Liver (tissue), 7 donors: ENCODE measurements at regions not wholly inside any gene's neighbourhood (a gene's known extent, or its start where the extent isn't known, plus 50 kb on each side); places are given as distances from the start of the nearest gene placed in this dataset.

Experiments
- DNase-seq: peaks from one replicate; pipeline ENCODE4 v3.0.0-alpha.2; 2017; ENCODE audit warnings: low spot score
- H3K27ac ChIP-seq, 2 donors: one replicate each; pipeline ENCODE4 v1.7.0; 2013; ENCODE audit warnings: inconsistent platforms in 2 of 2, low read length in 2 of 2, control low read depth in 1 of 2, low read depth in 1 of 2, mild to moderate bottlenecking in 1 of 2
- H3K27me3 ChIP-seq, 4 donors: one replicate each; pipeline versions ENCODE4 v1.6.1 to v1.7.0; 2013; ENCODE audit warnings: low read length in 3 of 4, inconsistent platforms in 1 of 4, mild to moderate bottlenecking in 1 of 4, moderate library complexity in 1 of 4; ENCODE audit not compliant: control insufficient read depth in 4 of 4, insufficient read depth in 4 of 4
- H3K36me3 ChIP-seq, 4 donors: one replicate each; pipeline versions ENCODE4 v1.6.1 to v1.7.0; 2013; ENCODE audit warnings: low read length in 3 of 4, mild to moderate bottlenecking in 3 of 4, low read depth in 1 of 4, moderate library complexity in 1 of 4; ENCODE audit not compliant: control insufficient read depth in 4 of 4, insufficient read depth in 3 of 4
- H3K4me1 ChIP-seq, 4 donors: one replicate each; pipeline versions ENCODE4 v1.6.1 to v1.7.0; 2013; ENCODE audit warnings: low read length in 3 of 4, mild to moderate bottlenecking in 3 of 4, moderate library complexity in 1 of 4; ENCODE audit not compliant: control insufficient read depth in 4 of 4, insufficient read depth in 4 of 4
- H3K4me3 ChIP-seq, 3 donors: one replicate each; pipeline versions ENCODE4 v1.6.1 to v1.7.0; 2013; ENCODE audit warnings: low read length in 3 of 3, control low read depth in 1 of 3, low read depth in 1 of 3, mild to moderate bottlenecking in 1 of 3
- H3K9ac ChIP-seq, 2 donors: one replicate each; pipeline ENCODE4 v1.7.0; 2013; ENCODE audit warnings: low read length in 2 of 2, mild to moderate bottlenecking in 2 of 2, moderate library complexity in 2 of 2, control low read depth in 1 of 2, low read depth in 1 of 2
- H3K9me3 ChIP-seq, 4 donors: one replicate each; pipeline versions ENCODE4 v1.6.1 to v1.7.0; 2013; ENCODE audit warnings: low read length in 3 of 4; ENCODE audit not compliant: control insufficient read depth in 4 of 4
- EGR1 ChIP-seq, 2 donors: IDR thresholded peaks; 2 replicates each; pipeline ENCODE4 v1.6.1; 2016 to 2018; ENCODE audit warnings: antibody characterized with exemption in 2 of 2, low read depth in 2 of 2
- FOXA1 ChIP-seq: IDR thresholded peaks from 2 replicates; pipeline ENCODE4 v1.6.1; 2016; ENCODE audit warnings: antibody characterized with exemption
- FOXA2 ChIP-seq: IDR thresholded peaks from 2 replicates; pipeline ENCODE4 v1.6.1; 2016; ENCODE audit warnings: antibody characterized with exemption
- GABPA ChIP-seq, 2 donors: IDR thresholded peaks in 1 of 2; conservative IDR thresholded peaks in 1 of 2; 2 replicates each; pipeline ENCODE4 v1.6.1; 2016; ENCODE audit warnings: antibody characterized with exemption in 2 of 2, mild to moderate bottlenecking in 1 of 2, moderate library complexity in 1 of 2
- HNF4G ChIP-seq: IDR thresholded peaks from 2 replicates; pipeline ENCODE4 v1.6.1; 2016; ENCODE audit warnings: antibody characterized with exemption
- JUND ChIP-seq, 2 donors: IDR thresholded peaks; 2 replicates each; pipeline ENCODE4 v1.6.1; 2016; ENCODE audit warnings: antibody characterized with exemption in 2 of 2
- MAX ChIP-seq: IDR thresholded peaks from 2 replicates; pipeline ENCODE4 v1.6.1; 2016; ENCODE audit warnings: antibody characterized with exemption
- NR2F2 ChIP-seq: IDR thresholded peaks from 2 replicates; pipeline ENCODE4 v1.6.1; 2016; ENCODE audit warnings: antibody characterized with exemption
- SP1 ChIP-seq: IDR thresholded peaks from 2 replicates; pipeline ENCODE4 v1.6.1; 2018; ENCODE audit warnings: antibody characterized with exemption, mild to moderate bottlenecking
- TAF1 ChIP-seq: conservative IDR thresholded peaks from 2 replicates; pipeline ENCODE4 v1.6.1; 2016; ENCODE audit warnings: antibody characterized with exemption, mild to moderate bottlenecking
- YY1 ChIP-seq: IDR thresholded peaks from 2 replicates; pipeline ENCODE4 v1.6.1; 2016; ENCODE audit warnings: antibody characterized with exemption, mild to moderate bottlenecking
- ZBTB33 ChIP-seq: IDR thresholded peaks from 2 replicates; pipeline ENCODE4 v1.6.1; 2016; ENCODE audit warnings: antibody characterized with exemption
- WGBS: extraction: QIAGEN DNeasy Blood & Tissue Kit; methylation state at CpG from one replicate; pipeline ENCODE4 v1.1.7; 2013; 5-methylcytosine and 5-hydroxymethylcytosine counted together
- TF ChIP-seq, protein P1 (sequence below): IDR thresholded peaks from 2 replicates; pipeline ENCODE4 v1.6.1; 2016; ENCODE audit warnings: antibody characterized with exemption, mild to moderate bottlenecking
- TF ChIP-seq, protein P2 (sequence below): IDR thresholded peaks from 2 replicates; pipeline ENCODE4 v1.6.1; 2016; ENCODE audit warnings: antibody characterized with exemption
- donor health status: healthy.
- donor health status: healthy.
- donor health status: healthy.
- donor health status: healthy.

GRCh38 chr9:31868830-31869229, 515.6 kb upstream of the ACO1 start:
- Histone ChIP-seq H3K27me3 (no peaks in the 10 kb centered on the region), H3K9ac (no peak overlapping the region), H3K4me1 (no peaks in the 10 kb centered on the region), H3K27ac (no peak overlapping the region), H3K4me3 (no peak overlapping the region), H3K9me3 (no peaks in the 10 kb centered on the region), H3K36me3 (no peaks in the 10 kb centered on the region)
- DNase-seq, result no peak
- TF ChIP-seq FOXA1, result no peak
- TF ChIP-seq, protein P1, sequence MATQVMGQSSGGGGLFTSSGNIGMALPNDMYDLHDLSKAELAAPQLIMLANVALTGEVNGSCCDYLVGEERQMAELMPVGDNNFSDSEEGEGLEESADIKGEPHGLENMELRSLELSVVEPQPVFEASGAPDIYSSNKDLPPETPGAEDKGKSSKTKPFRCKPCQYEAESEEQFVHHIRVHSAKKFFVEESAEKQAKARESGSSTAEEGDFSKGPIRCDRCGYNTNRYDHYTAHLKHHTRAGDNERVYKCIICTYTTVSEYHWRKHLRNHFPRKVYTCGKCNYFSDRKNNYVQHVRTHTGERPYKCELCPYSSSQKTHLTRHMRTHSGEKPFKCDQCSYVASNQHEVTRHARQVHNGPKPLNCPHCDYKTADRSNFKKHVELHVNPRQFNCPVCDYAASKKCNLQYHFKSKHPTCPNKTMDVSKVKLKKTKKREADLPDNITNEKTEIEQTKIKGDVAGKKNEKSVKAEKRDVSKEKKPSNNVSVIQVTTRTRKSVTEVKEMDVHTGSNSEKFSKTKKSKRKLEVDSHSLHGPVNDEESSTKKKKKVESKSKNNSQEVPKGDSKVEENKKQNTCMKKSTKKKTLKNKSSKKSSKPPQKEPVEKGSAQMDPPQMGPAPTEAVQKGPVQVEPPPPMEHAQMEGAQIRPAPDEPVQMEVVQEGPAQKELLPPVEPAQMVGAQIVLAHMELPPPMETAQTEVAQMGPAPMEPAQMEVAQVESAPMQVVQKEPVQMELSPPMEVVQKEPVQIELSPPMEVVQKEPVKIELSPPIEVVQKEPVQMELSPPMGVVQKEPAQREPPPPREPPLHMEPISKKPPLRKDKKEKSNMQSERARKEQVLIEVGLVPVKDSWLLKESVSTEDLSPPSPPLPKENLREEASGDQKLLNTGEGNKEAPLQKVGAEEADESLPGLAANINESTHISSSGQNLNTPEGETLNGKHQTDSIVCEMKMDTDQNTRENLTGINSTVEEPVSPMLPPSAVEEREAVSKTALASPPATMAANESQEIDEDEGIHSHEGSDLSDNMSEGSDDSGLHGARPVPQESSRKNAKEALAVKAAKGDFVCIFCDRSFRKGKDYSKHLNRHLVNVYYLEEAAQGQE, result no peak
- TF ChIP-seq MAX, result no peak
- TF ChIP-seq SP1, result no peak
- no peak for TF ChIP-seq GABPA (IDR thresholded peaks at IDR 0.05 in 1 of 2, conservative IDR thresholded peaks at IDR 0.05 in 1 of 2)
- no peak for TF ChIP-seq FOXA2
- TF ChIP-seq EGR1 (IDR thresholded peaks at IDR 0.05; ENCODE audit: low read depth in 2 of 2), result no peak
- no peak for TF ChIP-seq YY1
- TF ChIP-seq TAF1, result no peak
- TF ChIP-seq, protein P2, sequence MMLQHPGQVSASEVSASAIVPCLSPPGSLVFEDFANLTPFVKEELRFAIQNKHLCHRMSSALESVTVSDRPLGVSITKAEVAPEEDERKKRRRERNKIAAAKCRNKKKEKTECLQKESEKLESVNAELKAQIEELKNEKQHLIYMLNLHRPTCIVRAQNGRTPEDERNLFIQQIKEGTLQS, result no peak
- TF ChIP-seq ZBTB33, result no peak
- no peak for TF ChIP-seq NR2F2
- no peak for TF ChIP-seq HNF4G
- no peak for TF ChIP-seq JUND (IDR thresholded peaks at IDR 0.05)
- 88% methylated on average over 5 of the region's 5 CpGs for WGBS

- H3K4me3 ChIP-seq, result no peak overlapping the region
- H3K36me3 ChIP-seq, result no peaks in the 10 kb centered on the region
- no peak overlapping the region for H3K9ac ChIP-seq
- TF ChIP-seq ZBTB33, result no peak
- WGBS, result 63% methylated on average over 2 of the region's 2 CpGs
- no peak for DNase-seq
- no peaks in the 10 kb centered on the region for H3K4me1 ChIP-seq
- no peaks in the 10 kb centered on the region for H3K27me3 ChIP-seq
- H3K27ac ChIP-seq, result no peak overlapping the region
- no peaks in the 10 kb centered on the region for H3K9me3 ChIP-seq
Observed at GRCh38 chr9:31870276-31870675, 514.2 kb upstream of the ACO1 start.
